GM12892 (cell line): ENCODE measurements at regions not wholly inside any gene's neighbourhood (a gene's known extent, or its start where the extent isn't known, plus 50 kb on each side); places are given as distances from the start of the nearest gene placed in this dataset.

Source experiments
- POLR2A ChIP-seq: IDR thresholded peaks from 2 replicates; pipeline ENCODE4 v1.6.1; 2011; ENCODE audit warnings: low read depth, low read length, control low read depth
- TAF1 ChIP-seq: IDR thresholded peaks from 2 replicates; pipeline ENCODE4 v1.6.1; 2011; ENCODE audit warnings: low read depth, mild to moderate bottlenecking, control low read depth, low read length, borderline replicate concordance

- TF ChIP-seq POLR2A: no peak
- TF ChIP-seq TAF1: no peak
Measured at GRCh38 chr12:105575235-105575634, 244.7 kb downstream of the C12orf75 start.
